HCT116 (cell line): ENCODE measurements at regions not wholly inside any gene's neighbourhood (a gene's known extent, or its start where the extent isn't known, plus 50 kb on each side); places are given as distances from the start of the nearest gene placed in this dataset.

Experiments used
- CEBPB ChIP-seq: IDR thresholded peaks from 2 replicates; pipeline ENCODE4 v1.6.1; 2012; ENCODE audit warnings: low read depth
- JUND ChIP-seq: IDR thresholded peaks from 2 replicates; pipeline ENCODE4 v1.6.1; 2012
- POLR2AphosphoS5 ChIP-seq: IDR thresholded peaks from 2 replicates; pipeline ENCODE4 v1.6.1; 2011; ENCODE audit warnings: mild to moderate bottlenecking, low read depth, low read length, moderate library complexity
- SIN3A ChIP-seq: IDR thresholded peaks from 2 replicates; pipeline ENCODE4 v1.6.1; 2012; ENCODE audit warnings: low read depth
- TF ChIP-seq, protein P1 (sequence below), 3 experiments: fragments of 200-600 bp in 1 of 3; sonication (generic) in 1 of 3; IDR thresholded peaks in 2 of 3; conservative IDR thresholded peaks in 1 of 3; 2 replicates each; pipeline ENCODE4 v1.5.1; 2012 to 2017; ENCODE audit warnings: low read depth in 2 of 3, low read length in 2 of 3, antibody characterized with exemption in 1 of 3, borderline replicate concordance in 1 of 3, control low read depth in 1 of 3, mild to moderate bottlenecking in 1 of 3, mixed read lengths in 1 of 3, mixed run types in 1 of 3, moderate library complexity in 1 of 3; ENCODE audit not compliant: insufficient read depth in 1 of 3

DNA sequence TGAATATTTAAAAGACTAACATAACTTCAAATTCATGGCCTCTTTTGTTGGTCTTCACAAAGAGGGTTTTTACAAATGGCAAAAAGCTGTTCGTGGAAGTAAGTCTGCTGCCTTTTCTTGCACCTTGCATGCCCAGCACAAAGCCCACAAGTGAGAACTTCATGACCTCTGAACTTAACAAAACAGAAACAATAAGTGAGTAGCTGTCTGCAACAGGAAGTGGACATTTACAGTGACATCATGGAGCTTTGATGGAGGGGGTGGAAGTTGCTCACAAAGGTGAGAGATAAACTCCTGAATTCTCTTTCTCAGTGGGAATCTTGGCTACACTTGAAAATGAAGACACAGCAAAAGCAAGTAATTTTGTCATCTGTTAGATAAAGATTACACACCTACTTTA is 303.3 kb upstream of the DEPDC1 start:
- TF ChIP-seq SIN3A (no peak), JUND (no peak), CEBPB (no peak), POLR2AphosphoS5 (no peak)
- TF ChIP-seq, protein P1, sequence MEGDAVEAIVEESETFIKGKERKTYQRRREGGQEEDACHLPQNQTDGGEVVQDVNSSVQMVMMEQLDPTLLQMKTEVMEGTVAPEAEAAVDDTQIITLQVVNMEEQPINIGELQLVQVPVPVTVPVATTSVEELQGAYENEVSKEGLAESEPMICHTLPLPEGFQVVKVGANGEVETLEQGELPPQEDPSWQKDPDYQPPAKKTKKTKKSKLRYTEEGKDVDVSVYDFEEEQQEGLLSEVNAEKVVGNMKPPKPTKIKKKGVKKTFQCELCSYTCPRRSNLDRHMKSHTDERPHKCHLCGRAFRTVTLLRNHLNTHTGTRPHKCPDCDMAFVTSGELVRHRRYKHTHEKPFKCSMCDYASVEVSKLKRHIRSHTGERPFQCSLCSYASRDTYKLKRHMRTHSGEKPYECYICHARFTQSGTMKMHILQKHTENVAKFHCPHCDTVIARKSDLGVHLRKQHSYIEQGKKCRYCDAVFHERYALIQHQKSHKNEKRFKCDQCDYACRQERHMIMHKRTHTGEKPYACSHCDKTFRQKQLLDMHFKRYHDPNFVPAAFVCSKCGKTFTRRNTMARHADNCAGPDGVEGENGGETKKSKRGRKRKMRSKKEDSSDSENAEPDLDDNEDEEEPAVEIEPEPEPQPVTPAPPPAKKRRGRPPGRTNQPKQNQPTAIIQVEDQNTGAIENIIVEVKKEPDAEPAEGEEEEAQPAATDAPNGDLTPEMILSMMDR (IDR thresholded peaks at IDR 0.05 in 2 of 3, conservative IDR thresholded peaks at IDR 0.05 in 1 of 3; ENCODE audit: borderline replicate concordance in 1 of 3, insufficient read depth in 1 of 3, low read depth in 2 of 3, low read length in 2 of 3) = no peak
